Neutrophil (primary cell): ENCODE measurements at regions not wholly inside any gene's neighbourhood (a gene's known extent, or its start where the extent isn't known, plus 50 kb on each side); places are given as distances from the start of the nearest gene placed in this dataset.

Experiments used
- H3K27ac ChIP-seq: fragments of 200-600 bp; sonication (generic); 2 replicates; pipeline ENCODE4 v1.5.1; 2016; ENCODE audit warnings: mild to moderate bottlenecking, moderate library complexity
- H3K27me3 ChIP-seq: fragments of 200-600 bp; sonication (generic); 2 replicates; pipeline ENCODE4 v1.6.0; 2016; ENCODE audit warnings: mild to moderate bottlenecking
- H3K36me3 ChIP-seq: fragments of 200-600 bp; sonication (generic); 2 replicates; pipeline ENCODE4 v1.5.1; 2017
- H3K4me1 ChIP-seq, 2 experiments: fragments of 200-600 bp in 1 of 2; sonication (generic) in 1 of 2; 1 replicate in 1 of 2; 2 replicates in 1 of 2; pipeline versions ENCODE4 v1.5.1 to v1.6.1; 2013 to 2016; ENCODE audit warnings: low read depth in 1 of 2, low read length in 1 of 2, mild to moderate bottlenecking in 1 of 2, moderate library complexity in 1 of 2; ENCODE audit not compliant: control insufficient read depth in 1 of 2, insufficient read depth in 1 of 2
- H3K4me3 ChIP-seq, 2 experiments: fragments of 200-600 bp in 1 of 2; sonication (generic) in 1 of 2; 1 replicate in 1 of 2; 2 replicates in 1 of 2; pipeline ENCODE4 v1.5.1; 2013 to 2016; ENCODE audit warnings: low read depth in 1 of 2, low read length in 1 of 2, mild to moderate bottlenecking in 1 of 2, moderate library complexity in 1 of 2
- H3K9me3 ChIP-seq: fragments of 200-600 bp; sonication (generic); 2 replicates; pipeline ENCODE4 v1.5.1; 2016
- CTCF ChIP-seq: fragments of 200-600 bp; sonication (generic); IDR thresholded peaks from 2 replicates; pipeline ENCODE4 v1.5.1; 2016; ENCODE audit warnings: antibody characterized with exemption

- no peak for TF ChIP-seq CTCF
- H3K4me3 ChIP-seq = no peak overlapping the region
- no peaks in the 10 kb centered on the region for H3K27me3 ChIP-seq
- no peaks in the 10 kb centered on the region for H3K36me3 ChIP-seq
- H3K4me1 ChIP-seq = no peaks in the 10 kb centered on the region
- no peak overlapping the region for H3K27ac ChIP-seq
- H3K9me3 ChIP-seq = no peaks in the 10 kb centered on the region
Observed at GRCh38 chr13:90700340-90700739, 647.1 kb upstream of the MIR17HG start.

GRCh38 chr13:90701264-90701663 lies 646.2 kb upstream of the MIR17HG start:
- Histone ChIP-seq H3K27me3 (no peaks in the 10 kb centered on the region), H3K4me3 (no peak overlapping the region), H3K36me3 (no peaks in the 10 kb centered on the region), H3K27ac (no peak overlapping the region), H3K4me1 (no peaks in the 10 kb centered on the region), H3K9me3 (no peaks in the 10 kb centered on the region)
- TF ChIP-seq CTCF = no peak

GRCh38 chr13:90702050-90702449 lies 645.4 kb upstream of the MIR17HG start:
- H3K27ac ChIP-seq = no peak overlapping the region
- no peaks in the 10 kb centered on the region for H3K9me3 ChIP-seq
- H3K4me1 ChIP-seq = no peaks in the 10 kb centered on the region
- H3K4me3 ChIP-seq = no peak overlapping the region
- TF ChIP-seq CTCF = no peak
- no peaks in the 10 kb centered on the region for H3K27me3 ChIP-seq
- H3K36me3 ChIP-seq = no peaks in the 10 kb centered on the region

- Histone ChIP-seq H3K27ac (no peak overlapping the region), H3K27me3 (no peaks in the 10 kb centered on the region), H3K9me3 (no peaks in the 10 kb centered on the region), H3K4me3 (no peak overlapping the region), H3K4me1 (no peaks in the 10 kb centered on the region), H3K36me3 (no peaks in the 10 kb centered on the region)
- no peak for TF ChIP-seq CTCF
Observed at GRCh38 chr13:90706631-90707030, 640.9 kb upstream of the MIR17HG start.

GRCh38 chr13:90708128-90708527 lies 639.4 kb upstream of the MIR17HG start:
- Histone ChIP-seq H3K27me3 (no peaks in the 10 kb centered on the region), H3K4me1 (no peaks in the 10 kb centered on the region), H3K27ac (no peak overlapping the region), H3K9me3 (no peaks in the 10 kb centered on the region), H3K4me3 (no peak overlapping the region), H3K36me3 (no peaks in the 10 kb centered on the region)
- no peak for TF ChIP-seq CTCF

GRCh38 chr13:90709319-90709718 lies 638.2 kb upstream of the MIR17HG start:
- Histone ChIP-seq H3K36me3 (no peaks in the 10 kb centered on the region), H3K4me1 (no peaks in the 10 kb centered on the region), H3K4me3 (no peak overlapping the region), H3K9me3 (no peaks in the 10 kb centered on the region), H3K27ac (no peak overlapping the region), H3K27me3 (no peaks in the 10 kb centered on the region)
- TF ChIP-seq CTCF = no peak
